ENCODE measurements at regions not wholly inside any gene's neighbourhood (a gene's known extent, or its start where the extent isn't known, plus 50 kb on each side); places are given as distances from the start of the nearest gene placed in this dataset.

- H3K4me3 ChIP-seq (ENCODE audit: low read length), result no peak overlapping the region
- TF ChIP-seq ZNF274 (IDR thresholded peaks at IDR 0.05; ENCODE audit: low read depth, low read length), result no peak
Observed at GRCh38 chr10:117689566-117689965, 147.0 kb downstream of the EMX2 start.

GRCh38 chr10:117690359-117690758, 147.8 kb downstream of the EMX2 start:
- TF ChIP-seq ZNF274 (IDR thresholded peaks at IDR 0.05; ENCODE audit: low read depth, low read length), result no peak
- no peak overlapping the region for H3K4me3 ChIP-seq (ENCODE audit: low read length)

GRCh38 chr10:117694190-117694589, 151.6 kb downstream of the EMX2 start:
- no peak for TF ChIP-seq ZNF274 (IDR thresholded peaks at IDR 0.05; ENCODE audit: low read depth, low read length)
- H3K4me3 ChIP-seq (ENCODE audit: low read length), result no peak overlapping the region

GRCh38 chr10:117697402-117697801, 154.9 kb downstream of the EMX2 start:
- no peak for TF ChIP-seq ZNF274 (IDR thresholded peaks at IDR 0.05; ENCODE audit: low read depth, low read length)

GRCh38 chr10:117698809-117699208, 156.3 kb downstream of the EMX2 start:
- TF ChIP-seq ZNF274 (IDR thresholded peaks at IDR 0.05; ENCODE audit: low read depth, low read length), result no peak

More at GRCh38 chr10:117697402-117697801, 154.9 kb downstream of the EMX2 start:
- no peak overlapping the region for H3K4me3 ChIP-seq (ENCODE audit: low read length)

GRCh38 chr10:117699436-117700075, 157.0 kb downstream of the EMX2 start:
- no peak overlapping the region for H3K4me3 ChIP-seq (ENCODE audit: low read length)
- no peak for TF ChIP-seq ZNF274 (IDR thresholded peaks at IDR 0.05; ENCODE audit: low read depth, low read length)

More at GRCh38 chr10:117698809-117699208, 156.3 kb downstream of the EMX2 start:
- no peak overlapping the region for H3K4me3 ChIP-seq (ENCODE audit: low read length)

- no peak overlapping the region for H3K4me3 ChIP-seq (ENCODE audit: low read length)
- TF ChIP-seq ZNF274 (IDR thresholded peaks at IDR 0.05; ENCODE audit: low read depth, low read length), result no peak
Observed at GRCh38 chr10:117710181-117710798, 167.7 kb downstream of the EMX2 start.

GRCh38 chr10:117716889-117717288, 174.3 kb downstream of the EMX2 start:
- H3K4me3 ChIP-seq (ENCODE audit: low read length), result no peak overlapping the region
- no peak for TF ChIP-seq ZNF274 (IDR thresholded peaks at IDR 0.05; ENCODE audit: low read depth, low read length)

- H3K4me3 ChIP-seq (ENCODE audit: low read length), result no peak overlapping the region
- no peak for TF ChIP-seq ZNF274 (IDR thresholded peaks at IDR 0.05; ENCODE audit: low read depth, low read length)
Observed at GRCh38 chr10:117718986-117719920, 176.7 kb downstream of the EMX2 start.

- H3K4me3 ChIP-seq (ENCODE audit: low read length), result no peak overlapping the region
- TF ChIP-seq ZNF274 (IDR thresholded peaks at IDR 0.05; ENCODE audit: low read depth, low read length), result no peak
Observed at GRCh38 chr10:117720931-117721835, 178.6 kb downstream of the EMX2 start.

GRCh38 chr10:117721873-117722272, 179.3 kb downstream of the EMX2 start:
- no peak for TF ChIP-seq ZNF274 (IDR thresholded peaks at IDR 0.05; ENCODE audit: low read depth, low read length)
- H3K4me3 ChIP-seq (ENCODE audit: low read length), result no peak overlapping the region

- no peak for TF ChIP-seq ZNF274 (IDR thresholded peaks at IDR 0.05; ENCODE audit: low read depth, low read length)
- H3K4me3 ChIP-seq (ENCODE audit: low read length), result no peak overlapping the region
Observed at GRCh38 chr10:117723343-117723742, 180.8 kb downstream of the EMX2 start.

GRCh38 chr10:117725993-117726392, 183.4 kb downstream of the EMX2 start:
- H3K4me3 ChIP-seq (ENCODE audit: low read length), result no peak overlapping the region
- no peak for TF ChIP-seq ZNF274 (IDR thresholded peaks at IDR 0.05; ENCODE audit: low read depth, low read length)

Data from GM08714 (cell line).